ENCODE measurements at regions not wholly inside any gene's neighbourhood (a gene's known extent, or its start where the extent isn't known, plus 50 kb on each side); places are given as distances from the start of the nearest gene placed in this dataset.

DNA sequence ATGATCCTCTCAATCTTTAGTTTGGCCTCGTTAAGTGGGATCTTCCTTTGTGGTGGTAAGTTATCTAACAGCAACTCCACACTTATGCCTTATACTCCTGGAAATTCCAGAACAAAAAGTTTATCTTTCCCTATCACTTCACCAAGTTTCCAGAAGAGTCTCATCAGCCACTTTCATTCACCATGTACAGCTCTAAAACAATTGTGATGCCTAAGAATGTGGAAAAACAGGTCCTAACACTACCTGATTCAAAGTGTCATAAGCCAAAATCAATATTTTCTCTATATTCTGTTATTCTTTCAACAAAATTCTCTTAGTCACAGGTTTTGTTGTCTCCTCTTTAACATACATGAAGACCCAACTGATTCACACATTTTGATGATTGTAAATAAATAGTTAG lies 342.4 kb upstream of the TYRP1 start:
- TF ChIP-seq EZH2 (IDR thresholded peaks at IDR 0.05; ENCODE audit: borderline replicate concordance, low read depth, low read length, severe bottlenecking) (no peak), CTCF (IDR thresholded peaks at IDR 0.05; ENCODE audit: extremely low read depth in 1 of 2, insufficient read depth in 1 of 2, low read depth in 1 of 2, low read length in 2 of 2) (no peak), POLR2AphosphoS5 (IDR thresholded peaks at IDR 0.05; ENCODE audit: insufficient read depth, low read depth, low read length) (no peak)
